Esophagus muscularis mucosa (tissue), 4 donors: ENCODE measurements at regions not wholly inside any gene's neighbourhood (a gene's known extent, or its start where the extent isn't known, plus 50 kb on each side); places are given as distances from the start of the nearest gene placed in this dataset.

Experiments
- DNase-seq: peaks from one replicate; pipeline ENCODE4 v3.0.0-alpha.2; 2017; ENCODE audit errors: extremely low spot score
- H3K27ac ChIP-seq, 4 donors: fragments of 200-600 bp; sonication (generic); replicated peaks in 1 of 4; 1 replicate in 3 of 4; 2 replicates in 1 of 4; pipeline ENCODE4 v1.5.1; 2016 to 2019; ENCODE audit warnings: mild to moderate bottlenecking in 1 of 4
- H3K27me3 ChIP-seq, 4 donors: fragments of 200-600 bp; sonication (generic); one replicate each; pipeline versions ENCODE4 v1.5.1 to v1.6.0; 2016 to 2019
- H3K36me3 ChIP-seq, 4 donors: fragments of 200-600 bp; sonication (generic); one replicate each; pipeline ENCODE4 v1.5.1; 2016 to 2019
- H3K4me1 ChIP-seq, 4 donors: fragments of 200-600 bp; sonication (generic); one replicate each; pipeline ENCODE4 v1.5.1; 2016 to 2019
- H3K4me3 ChIP-seq, 4 donors: fragments of 200-600 bp; sonication (generic); 1 replicate in 2 of 4; 2 replicates in 2 of 4; pipeline ENCODE4 v1.5.1; 2016 to 2019; ENCODE audit warnings: mild to moderate bottlenecking in 4 of 4, moderate library complexity in 1 of 4
- H3K9me3 ChIP-seq, 4 donors: fragments of 200-600 bp; sonication (generic); 1 replicate in 3 of 4; 2 replicates in 1 of 4; pipeline ENCODE4 v1.5.1; 2016 to 2019
- EP300 ChIP-seq: sonication (generic); formaldehyde crosslinking; IDR thresholded peaks from one replicate; pipeline ENCODE4 v1.6.1; 2017; ENCODE audit warnings: antibody characterized with exemption
- POLR2A ChIP-seq: fragments of 450-650 bp; IDR thresholded peaks from one replicate; pipeline ENCODE4 v1.6.1; 2017; ENCODE audit warnings: antibody characterized with exemption, moderate library complexity, mild to moderate bottlenecking, low read depth
- POLR2AphosphoS5 ChIP-seq, 2 donors: sonication (generic); formaldehyde crosslinking; IDR thresholded peaks; one replicate each; pipeline ENCODE4 v1.6.1; 2017; ENCODE audit warnings: antibody characterized with exemption in 2 of 2
- WGBS: methylation state at CpG from one replicate; pipeline ENCODE4 v1.1.5; 2018; 5-methylcytosine and 5-hydroxymethylcytosine counted together
- intact Hi-C: fragments of 100-400 bp; cut with DNase I; formaldehyde crosslinking; loops from one replicate; pipeline ENCODE4 v1.15.1; 2023
- TF ChIP-seq, protein P1 (sequence below), 3 experiments: fragments of 200-600 bp in 2 of 3; fragments of 450-650 bp in 1 of 3; sonication (generic) in 2 of 3; IDR thresholded peaks; one replicate each; pipeline ENCODE4 v1.5.1; 2017 to 2019; ENCODE audit warnings: antibody characterized with exemption in 3 of 3, mild to moderate bottlenecking in 2 of 3, moderate library complexity in 1 of 3

DNA sequence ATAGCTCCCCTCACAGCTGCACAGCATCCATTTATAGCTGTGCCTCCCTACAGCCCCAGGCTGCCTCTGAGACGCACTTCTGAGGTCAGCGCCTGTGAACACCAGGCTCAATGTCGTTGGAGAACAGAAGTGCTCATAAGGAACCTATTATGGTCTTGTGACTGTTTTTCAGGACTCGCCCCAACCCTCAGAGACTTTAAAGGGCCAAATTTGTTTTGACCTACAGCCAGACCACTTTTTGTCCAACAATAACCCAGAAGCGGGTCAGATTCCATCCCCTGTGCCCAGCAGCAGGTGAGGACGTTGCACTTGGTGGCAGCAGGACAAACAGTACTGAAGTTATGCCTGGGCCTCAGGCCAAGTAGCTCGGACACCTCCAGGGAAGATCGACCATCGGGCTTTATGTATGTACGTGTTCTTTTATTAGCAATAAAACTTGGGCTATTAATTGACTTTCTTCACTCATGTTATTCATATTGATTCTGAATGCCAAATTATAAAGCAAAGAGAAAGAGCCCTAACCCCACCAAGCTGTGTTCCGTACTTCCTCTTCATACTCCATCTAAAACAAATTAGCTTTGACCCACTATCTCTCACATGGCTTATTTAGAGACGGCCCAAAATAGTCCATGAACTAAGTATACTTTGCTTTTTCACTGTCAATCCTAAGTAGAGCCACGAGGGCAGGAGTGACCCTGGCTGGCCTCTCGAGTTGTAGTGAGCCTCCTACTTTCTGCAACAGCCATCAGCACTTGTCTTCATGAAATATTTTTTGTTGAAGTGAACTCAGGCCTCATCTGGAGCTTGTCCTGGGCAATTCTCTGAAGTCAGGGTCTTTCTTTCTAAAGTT is 92.3 kb upstream of the PAX6 start:
- Histone ChIP-seq H3K9me3 (peaks cover 0 to 5% (median 0%) of the 10 kb centered on the region in 4 donors), H3K4me1 (peaks cover 0 to 6% (median 0%) of the 10 kb centered on the region in 4 donors), H3K27ac (no peak overlapping the region), H3K27me3 (peaks cover 0 to 8% (median 0%) of the 10 kb centered on the region in 4 donors), H3K4me3 (no peak overlapping the region), H3K36me3 (no peaks in the 10 kb centered on the region)
- intact Hi-C loops = no loop called here
- TF ChIP-seq POLR2AphosphoS5 (IDR thresholded peaks at IDR 0.05) = no peak
- TF ChIP-seq EP300 = no peak
- TF ChIP-seq POLR2A = no peak
- TF ChIP-seq, protein P1, sequence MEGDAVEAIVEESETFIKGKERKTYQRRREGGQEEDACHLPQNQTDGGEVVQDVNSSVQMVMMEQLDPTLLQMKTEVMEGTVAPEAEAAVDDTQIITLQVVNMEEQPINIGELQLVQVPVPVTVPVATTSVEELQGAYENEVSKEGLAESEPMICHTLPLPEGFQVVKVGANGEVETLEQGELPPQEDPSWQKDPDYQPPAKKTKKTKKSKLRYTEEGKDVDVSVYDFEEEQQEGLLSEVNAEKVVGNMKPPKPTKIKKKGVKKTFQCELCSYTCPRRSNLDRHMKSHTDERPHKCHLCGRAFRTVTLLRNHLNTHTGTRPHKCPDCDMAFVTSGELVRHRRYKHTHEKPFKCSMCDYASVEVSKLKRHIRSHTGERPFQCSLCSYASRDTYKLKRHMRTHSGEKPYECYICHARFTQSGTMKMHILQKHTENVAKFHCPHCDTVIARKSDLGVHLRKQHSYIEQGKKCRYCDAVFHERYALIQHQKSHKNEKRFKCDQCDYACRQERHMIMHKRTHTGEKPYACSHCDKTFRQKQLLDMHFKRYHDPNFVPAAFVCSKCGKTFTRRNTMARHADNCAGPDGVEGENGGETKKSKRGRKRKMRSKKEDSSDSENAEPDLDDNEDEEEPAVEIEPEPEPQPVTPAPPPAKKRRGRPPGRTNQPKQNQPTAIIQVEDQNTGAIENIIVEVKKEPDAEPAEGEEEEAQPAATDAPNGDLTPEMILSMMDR (IDR thresholded peaks at IDR 0.05) = no peak
- DNase-seq = no peak
- 66% methylated on average over 14 of the region's 14 CpGs for WGBS

DNA sequence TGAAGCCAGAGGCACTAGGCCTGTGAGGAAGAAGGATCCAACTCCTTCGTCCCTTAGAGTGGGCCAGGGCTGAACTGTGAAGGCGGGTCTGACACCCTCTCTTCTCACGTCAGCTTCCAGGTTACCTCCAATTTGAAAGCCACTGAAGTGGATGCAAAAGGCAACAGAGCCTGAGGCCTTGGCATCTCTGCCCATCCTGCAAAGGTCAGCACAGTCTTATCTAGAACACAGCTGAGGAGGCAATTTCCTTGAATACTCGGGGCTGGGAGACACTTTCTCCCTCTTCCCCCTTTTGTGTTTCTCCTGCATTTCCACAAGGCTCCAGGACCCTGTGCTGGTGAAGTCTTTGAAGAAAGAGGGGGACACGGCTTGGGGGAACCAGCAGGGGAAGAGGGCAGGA is 91.6 kb upstream of the PAX6 start:
- TF ChIP-seq POLR2A (no peak), POLR2AphosphoS5 (IDR thresholded peaks at IDR 0.05) (no peak), EP300 (no peak)
- TF ChIP-seq, protein P1 (IDR thresholded peaks at IDR 0.05) = no peak
- WGBS = 73% methylated on average over 5 of the region's 5 CpGs
- Histone ChIP-seq H3K4me3 (no peak overlapping the region), H3K27ac (no peak overlapping the region), H3K36me3 (no peaks in the 10 kb centered on the region), H3K27me3 (peaks cover 0 to 8% (median 0%) of the 10 kb centered on the region in 4 donors), H3K4me1 (peaks cover 0 to 6% (median 0%) of the 10 kb centered on the region in 4 donors), H3K9me3 (peaks cover 0 to 5% (median 0%) of the 10 kb centered on the region in 4 donors)
- intact Hi-C loops = no loop called here
- no peak for DNase-seq

DNA sequence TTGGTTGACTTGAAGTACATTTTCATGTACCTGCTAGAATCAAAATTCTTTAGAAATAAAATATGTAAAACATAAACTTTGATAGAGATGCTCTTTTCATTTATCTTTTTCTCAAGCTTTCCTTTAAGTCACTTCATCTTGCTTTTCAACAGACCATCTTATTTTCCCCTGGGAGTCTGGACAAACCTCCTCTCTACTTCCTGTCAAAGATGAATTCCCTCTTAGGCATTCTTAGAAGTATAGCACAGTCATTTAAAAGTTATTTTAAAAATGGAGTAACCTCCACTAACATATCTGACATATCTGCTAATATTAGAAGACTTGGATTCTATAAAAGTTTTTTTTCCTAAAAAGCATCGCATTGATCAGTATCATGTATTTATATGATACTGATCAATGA is 84.8 kb upstream of the PAX6 start:
- no peak for DNase-seq
- intact Hi-C loops = no loop called here
- WGBS = 100% methylated on average over 1 of the region's 1 CpG
- H3K4me3 ChIP-seq = no peak overlapping the region
- no peak for TF ChIP-seq EP300
- TF ChIP-seq POLR2A = no peak
- TF ChIP-seq POLR2AphosphoS5 (IDR thresholded peaks at IDR 0.05) = no peak
- no peaks in the 10 kb centered on the region for H3K4me1 ChIP-seq
- peaks cover 0 to 8% (median 0%) of the 10 kb centered on the region in 4 donors for H3K27me3 ChIP-seq
- H3K36me3 ChIP-seq = no peaks in the 10 kb centered on the region
- H3K9me3 ChIP-seq = no peaks in the 10 kb centered on the region
- no peak overlapping the region for H3K27ac ChIP-seq

DNA sequence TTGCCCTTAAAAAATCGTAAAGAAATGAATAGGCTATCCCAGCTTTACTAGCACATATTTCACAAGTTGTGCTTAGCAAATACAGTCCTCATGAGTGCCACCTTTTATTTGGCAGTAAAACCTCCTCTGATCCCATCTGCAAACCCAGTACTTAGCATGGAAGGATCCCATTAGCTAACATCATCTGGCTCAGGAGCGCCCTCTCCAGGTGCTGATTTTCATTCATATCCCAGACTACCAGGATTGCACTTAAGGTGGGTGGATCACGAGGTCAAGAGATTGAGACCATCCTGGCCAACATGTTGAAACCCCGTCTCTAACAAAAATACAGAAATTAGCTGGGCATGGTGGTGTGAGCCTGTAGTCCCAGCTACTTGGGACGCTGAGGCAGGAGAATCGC is 76.1 kb upstream of the PAX6 start:
- no peak overlapping the region for H3K4me3 ChIP-seq
- H3K36me3 ChIP-seq = no peaks in the 10 kb centered on the region
- peaks cover 0 to 28% (median 0%) of the 10 kb centered on the region in 4 donors for H3K27me3 ChIP-seq
- no peak for DNase-seq
- TF ChIP-seq EP300 (no peak), POLR2A (no peak), POLR2AphosphoS5 (IDR thresholded peaks at IDR 0.05) (no peak)
- TF ChIP-seq, protein P1 (IDR thresholded peaks at IDR 0.05) = no peak
- H3K9me3 ChIP-seq = no peaks in the 10 kb centered on the region
- H3K4me1 ChIP-seq = no peaks in the 10 kb centered on the region
- H3K27ac ChIP-seq = no peak overlapping the region
- intact Hi-C loops = no loop called here
- WGBS = 67% methylated on average over 6 of the region's 6 CpGs

DNA sequence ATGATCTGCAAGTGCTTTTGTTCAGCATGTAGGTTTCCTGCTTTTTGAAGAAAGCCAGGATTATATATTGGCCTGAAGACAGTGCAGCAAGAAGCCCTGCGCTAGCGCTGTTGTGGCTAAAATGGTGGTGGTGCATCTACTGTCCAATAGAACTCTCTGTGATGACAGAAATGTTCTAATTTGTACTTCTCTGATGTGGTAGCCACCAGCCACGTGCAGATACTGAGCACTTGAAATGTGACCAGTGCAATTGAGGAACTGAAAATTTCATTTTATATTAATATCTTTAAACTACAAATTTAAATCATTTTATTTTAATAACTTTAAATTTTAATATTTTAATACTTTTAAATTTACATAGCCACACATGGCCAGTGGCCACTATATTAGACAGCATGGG is 73.0 kb upstream of the PAX6 start:
- WGBS = 88% methylated on average over 3 of the region's 3 CpGs
- intact Hi-C loops = no loop called here
- no peaks in the 10 kb centered on the region for H3K4me1 ChIP-seq
- H3K27me3 ChIP-seq = peaks cover 0 to 35% (median 0%) of the 10 kb centered on the region in 4 donors
- H3K27ac ChIP-seq = no peak overlapping the region
- no peak overlapping the region for H3K4me3 ChIP-seq
- no peaks in the 10 kb centered on the region for H3K9me3 ChIP-seq
- no peaks in the 10 kb centered on the region for H3K36me3 ChIP-seq
- TF ChIP-seq EP300 (no peak), POLR2AphosphoS5 (IDR thresholded peaks at IDR 0.05) (no peak)
- TF ChIP-seq, protein P1 (IDR thresholded peaks at IDR 0.05) = no peak
- DNase-seq = no peak
